Nephron progenitor cell (in vitro differentiated cells): ENCODE measurements at regions not wholly inside any gene's neighbourhood (a gene's known extent, or its start where the extent isn't known, plus 50 kb on each side); places are given as distances from the start of the nearest gene placed in this dataset.

Experiments
- DNase-seq: peaks from one replicate; pipeline ENCODE4 v3.0.0; 2021
- H3K27ac Mint-ChIP-seq: 2 replicates; pipeline ENCODE4 v1.8.0; 2021; ENCODE audit warnings: mild to moderate bottlenecking, moderate library complexity, mixed read lengths
- H3K27me3 Mint-ChIP-seq: 2 replicates; pipeline ENCODE4 v1.8.0; 2021; ENCODE audit warnings: mild to moderate bottlenecking, low read depth, mixed read lengths; ENCODE audit not compliant: poor library complexity
- H3K36me3 Mint-ChIP-seq: 2 replicates; pipeline ENCODE4 v1.8.0; 2021; ENCODE audit warnings: low read depth, mixed read lengths
- H3K4me1 Mint-ChIP-seq: 2 replicates; pipeline ENCODE4 v1.8.0; 2021; ENCODE audit warnings: mixed read lengths
- H3K4me3 Mint-ChIP-seq: 2 replicates; pipeline ENCODE4 v1.8.0; 2021; ENCODE audit warnings: mild to moderate bottlenecking, moderate library complexity, mixed read lengths
- H3K9me3 Mint-ChIP-seq: 2 replicates; pipeline ENCODE4 v1.8.0; 2021; ENCODE audit warnings: mild to moderate bottlenecking, moderate library complexity, mixed read lengths
- CTCF ChIP-seq: fragments of 200-600 bp; sonication (generic); IDR thresholded peaks from 2 replicates; pipeline ENCODE4 v1.5.0; 2021; ENCODE audit warnings: antibody characterized with exemption

- H3K27ac Mint-ChIP-seq = no peak overlapping the region
- TF ChIP-seq CTCF = no peak
- no peak for DNase-seq
- H3K36me3 Mint-ChIP-seq = no peaks in the 10 kb centered on the region
- H3K4me3 Mint-ChIP-seq = no peak overlapping the region
- no peaks in the 10 kb centered on the region for H3K4me1 Mint-ChIP-seq
- no peaks in the 10 kb centered on the region for H3K9me3 Mint-ChIP-seq
- no peaks in the 10 kb centered on the region for H3K27me3 Mint-ChIP-seq
These were observed 229.0 kb upstream of the UBE2E3 start for GRCh38 chr2:180751306-180751920.

- Mint-ChIP-seq H3K27ac (no peak overlapping the region), H3K9me3 (no peaks in the 10 kb centered on the region), H3K36me3 (no peaks in the 10 kb centered on the region), H3K27me3 (no peaks in the 10 kb centered on the region), H3K4me3 (no peak overlapping the region), H3K4me1 (no peaks in the 10 kb centered on the region)
- TF ChIP-seq CTCF = no peak
- DNase-seq = no peak
These were observed 232.7 kb upstream of the UBE2E3 start for GRCh38 chr2:180747728-180748127.

GRCh38 chr2:180743401-180743800, 237.0 kb upstream of the UBE2E3 start:
- Mint-ChIP-seq H3K27ac (no peak overlapping the region), H3K27me3 (peaks cover 3% of the 10 kb centered on the region), H3K4me3 (no peak overlapping the region), H3K9me3 (no peaks in the 10 kb centered on the region), H3K4me1 (no peaks in the 10 kb centered on the region), H3K36me3 (no peaks in the 10 kb centered on the region)
- no peak for DNase-seq
- no peak for TF ChIP-seq CTCF

GRCh38 chr2:180742801-180743200, 237.6 kb upstream of the UBE2E3 start:
- TF ChIP-seq CTCF = no peak
- Mint-ChIP-seq H3K4me3 (no peak overlapping the region), H3K4me1 (no peaks in the 10 kb centered on the region), H3K27me3 (peaks cover 3% of the 10 kb centered on the region), H3K36me3 (no peaks in the 10 kb centered on the region), H3K9me3 (no peaks in the 10 kb centered on the region), H3K27ac (no peak overlapping the region)
- DNase-seq = no peak

GRCh38 chr2:180739070-180739469, 241.3 kb upstream of the UBE2E3 start:
- no peak for TF ChIP-seq CTCF
- no peak for DNase-seq
- Mint-ChIP-seq H3K4me3 (no peak overlapping the region), H3K36me3 (no peaks in the 10 kb centered on the region), H3K4me1 (peaks cover 4% of the 10 kb centered on the region), H3K27me3 (peaks cover 7% of the 10 kb centered on the region), H3K27ac (no peak overlapping the region), H3K9me3 (no peaks in the 10 kb centered on the region)

GRCh38 chr2:180735799-180736198, 244.6 kb upstream of the UBE2E3 start:
- Mint-ChIP-seq H3K4me3 (no peak overlapping the region), H3K9me3 (no peaks in the 10 kb centered on the region), H3K36me3 (no peaks in the 10 kb centered on the region), H3K27me3 (peaks cover 3% of the 10 kb centered on the region), H3K4me1 (peaks cover 4% of the 10 kb centered on the region), H3K27ac (no peak overlapping the region)
- no peak for DNase-seq
- TF ChIP-seq CTCF = no peak
